NCI-H82 treated with DMSO at 0.1 percent for 48 hours (cell line): ENCODE measurements at regions not wholly inside any gene's neighbourhood (a gene's known extent, or its start where the extent isn't known, plus 50 kb on each side); places are given as distances from the start of the nearest gene placed in this dataset.
"Not testable (repeated sequence)": the region's sequence is repeated elsewhere in the genome, so short reads cannot be mapped to it uniquely, and the experiment has no call there.

Experiments used
- DNase-seq: peaks from one replicate; lab custom pipeline; 2025; ENCODE audit not compliant: unreplicated experiment; lab: John Stamatoyannopoulos, UW

- no peak for DNase-seq
Observed at GRCh38 chr6:62889240-62889639, 322.0 kb upstream of the FKBP1C start.

GRCh38 chr6:62891065-62891647 is 320.1 kb upstream of the FKBP1C start:
- no peak for DNase-seq

- DNase-seq: no peak
Observed at GRCh38 chr6:62894114-62894513, 317.2 kb upstream of the FKBP1C start.

DNA sequence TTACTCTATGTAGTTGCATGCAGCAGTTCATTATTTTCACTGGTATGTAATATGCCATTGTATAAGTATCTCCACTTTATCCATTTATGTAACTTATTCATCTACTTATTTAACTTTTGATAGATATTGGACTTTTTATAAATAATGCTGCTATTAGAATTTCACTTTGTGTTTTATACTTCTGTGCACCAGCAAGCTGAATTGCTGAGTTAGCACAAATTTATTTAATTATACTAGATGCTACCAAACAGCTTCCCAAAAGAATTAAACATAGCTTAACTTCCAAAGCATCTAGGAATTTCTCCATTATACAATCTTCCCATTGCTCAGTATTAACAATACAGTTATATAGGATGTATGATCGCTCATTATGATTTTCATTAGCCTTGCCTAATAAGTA is 308.0 kb upstream of the FKBP1C start:
- no peak for DNase-seq

- DNase-seq: no peak
Observed at GRCh38 chr6:62904687-62905086, 306.6 kb upstream of the FKBP1C start.

- DNase-seq: no peak
Observed at GRCh38 chr6:62914530-62914929, 296.7 kb upstream of the FKBP1C start.

- no peak for DNase-seq
Observed at GRCh38 chr6:62923728-62924127, 287.5 kb upstream of the FKBP1C start.

- no peak for DNase-seq
Observed at GRCh38 chr6:62940848-62941247, 270.4 kb upstream of the FKBP1C start.

GRCh38 chr6:62942000-62942399 is 269.3 kb upstream of the FKBP1C start:
- DNase-seq: no peak

DNA sequence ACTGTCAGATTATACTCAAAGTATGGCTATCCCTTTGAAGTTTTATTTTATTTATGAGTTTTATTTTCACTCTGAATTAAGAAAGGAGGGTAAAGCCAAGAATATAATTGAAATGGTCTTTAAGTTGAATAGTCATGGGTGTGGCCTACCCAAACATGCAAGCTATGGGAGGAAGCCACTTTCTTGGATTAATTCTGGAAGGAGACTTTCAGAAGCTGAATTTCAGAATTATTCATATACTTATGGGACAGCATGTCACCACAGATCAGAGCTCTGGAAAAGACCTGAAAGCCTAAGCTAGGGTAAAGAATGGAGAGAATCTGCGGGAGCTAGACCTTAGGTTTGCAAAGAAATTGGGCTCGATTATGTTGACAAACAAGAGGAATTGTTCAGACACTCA is 242.4 kb upstream of the FKBP1C start:
- DNase-seq: no peak

DNA sequence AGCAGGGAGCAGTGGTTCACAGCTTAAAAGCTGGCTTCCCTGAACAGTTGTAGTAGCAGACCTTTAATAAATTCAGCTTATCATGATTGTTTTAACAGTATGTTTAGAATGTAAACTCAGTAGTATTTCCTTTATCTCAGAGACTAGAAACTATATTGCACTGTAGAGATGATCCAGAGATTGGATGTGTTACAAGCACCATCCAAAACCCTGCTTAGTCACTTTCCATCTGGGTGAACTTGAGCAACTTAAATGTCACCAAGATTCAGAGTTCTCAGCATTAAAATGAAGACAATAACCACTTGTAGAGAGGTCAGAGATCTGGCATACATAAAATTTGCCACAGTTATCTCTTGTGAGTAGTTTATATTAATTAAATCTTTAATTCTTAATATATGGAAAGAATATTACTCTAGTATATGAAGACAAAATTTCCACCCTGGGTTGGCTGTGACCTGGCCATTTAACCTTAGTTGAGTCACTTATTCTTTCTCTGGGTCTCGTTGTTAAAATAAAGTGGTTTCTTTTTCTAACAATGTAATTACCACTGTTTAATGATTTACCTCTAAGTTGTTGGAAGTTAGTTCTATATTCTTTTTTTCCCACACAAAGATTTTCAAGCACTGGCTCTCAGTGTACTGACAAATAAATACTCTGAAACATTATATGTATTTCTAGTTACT is 239.2 kb upstream of the FKBP1C start:
- DNase-seq: no peak

- no peak for DNase-seq
Observed at GRCh38 chr6:62974452-62974851, 236.8 kb upstream of the FKBP1C start.

DNA sequence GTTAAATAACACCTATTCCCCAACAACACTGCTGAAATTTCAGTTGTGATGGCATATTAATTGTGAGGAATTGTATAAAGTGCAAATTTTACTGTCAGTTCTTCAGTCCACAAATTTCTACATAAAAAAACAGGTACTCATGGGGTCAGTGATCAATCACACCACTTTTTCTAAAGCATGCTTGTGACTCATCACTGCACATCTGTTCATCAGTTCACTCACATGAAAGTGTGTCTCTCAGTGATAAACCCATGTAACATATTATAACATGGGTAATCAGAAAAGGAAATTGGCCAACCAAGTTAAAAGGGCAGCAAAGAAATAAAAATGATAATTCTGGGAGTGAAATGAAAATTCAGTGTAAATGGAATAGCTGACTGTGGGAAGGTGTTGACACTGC is 234.7 kb upstream of the FKBP1C start:
- DNase-seq: no peak

DNA sequence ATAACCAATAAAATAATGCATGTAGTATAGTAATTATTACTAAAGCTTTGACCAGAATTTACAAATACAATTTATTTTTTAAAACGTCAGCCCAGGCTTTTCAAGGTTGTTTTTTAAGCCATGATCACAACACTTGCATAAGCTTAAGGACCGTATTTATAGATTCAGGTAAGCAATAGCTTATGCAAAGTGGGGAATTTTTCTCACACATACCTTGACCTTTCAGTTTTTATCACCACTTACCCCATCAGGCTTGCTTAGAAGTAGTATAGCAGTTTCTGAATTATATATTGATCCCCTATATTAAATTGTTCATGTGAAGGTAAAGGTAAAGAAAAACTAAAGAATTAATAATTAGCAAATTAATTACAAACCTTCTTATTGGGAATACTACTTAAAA is 232.3 kb upstream of the FKBP1C start:
- no peak for DNase-seq

GRCh38 chr6:62980093-62980492 is 231.2 kb upstream of the FKBP1C start:
- DNase-seq: no peak

DNA sequence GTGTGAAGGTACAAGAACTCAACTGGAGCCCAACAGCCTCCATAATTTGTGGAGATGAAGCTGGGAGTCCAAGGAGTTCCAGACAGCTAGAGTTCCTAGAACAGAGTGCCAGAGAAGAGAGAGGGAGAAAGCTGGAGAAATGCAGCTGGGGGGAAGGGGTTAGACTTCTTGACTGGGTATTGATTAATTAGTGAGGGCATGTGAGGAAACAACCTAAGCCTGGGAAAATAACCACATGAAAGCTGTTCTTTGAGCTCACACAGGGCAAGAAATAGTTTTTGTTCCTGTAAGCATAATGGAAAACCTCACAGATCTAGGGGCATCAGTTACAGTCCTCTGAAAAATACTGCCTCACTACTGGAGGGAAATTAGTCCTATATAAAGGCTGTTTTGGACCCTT is 230.5 kb upstream of the FKBP1C start:
- DNase-seq: no peak

DNA sequence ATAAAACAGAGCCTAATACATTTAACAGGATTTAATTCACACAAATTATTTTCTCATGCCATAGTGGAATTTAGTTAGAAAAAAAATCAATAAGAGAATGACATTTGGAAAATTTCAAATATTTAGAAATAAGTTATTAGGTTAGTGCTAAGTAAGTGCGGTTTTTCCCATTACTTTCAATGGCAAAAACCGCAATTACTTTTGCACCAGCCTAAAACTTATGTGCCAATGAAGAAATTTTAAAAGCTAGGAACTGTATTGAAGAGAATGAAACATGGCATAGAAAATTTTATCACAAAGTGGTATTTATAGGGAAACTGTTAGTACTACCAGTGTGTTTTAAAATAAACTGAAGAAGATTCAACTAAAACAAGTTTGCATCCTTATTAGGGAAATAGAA is 228.3 kb upstream of the FKBP1C start:
- DNase-seq: no peak

- not testable (repeated sequence) for DNase-seq
Observed at GRCh38 chr6:62991696-62992095, 219.6 kb upstream of the FKBP1C start.

- DNase-seq: no peak
Observed at GRCh38 chr6:62993951-62994350, 217.3 kb upstream of the FKBP1C start.

GRCh38 chr6:62998022-62998421 is 213.2 kb upstream of the FKBP1C start:
- no peak for DNase-seq

DNA sequence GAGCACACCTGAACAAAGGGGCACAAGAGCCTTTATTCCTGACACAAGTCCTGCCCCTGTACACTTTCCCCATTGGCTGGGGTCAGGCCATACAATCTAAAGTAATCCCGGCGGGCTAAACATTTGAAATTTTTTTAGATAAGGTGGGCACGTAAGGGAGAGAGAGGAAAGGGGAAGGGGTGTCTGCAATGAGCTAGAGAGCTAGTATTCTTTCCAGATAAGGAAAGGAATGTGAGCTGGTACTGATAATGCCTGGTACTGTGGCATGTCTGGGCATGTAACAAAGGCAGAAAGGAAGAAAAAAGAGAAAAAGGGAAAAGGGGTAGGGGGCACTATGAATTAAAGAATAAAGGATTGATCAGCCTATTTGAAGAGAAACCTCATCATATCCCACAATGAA is 212.0 kb upstream of the FKBP1C start:
- DNase-seq: not testable (repeated sequence)

DNA sequence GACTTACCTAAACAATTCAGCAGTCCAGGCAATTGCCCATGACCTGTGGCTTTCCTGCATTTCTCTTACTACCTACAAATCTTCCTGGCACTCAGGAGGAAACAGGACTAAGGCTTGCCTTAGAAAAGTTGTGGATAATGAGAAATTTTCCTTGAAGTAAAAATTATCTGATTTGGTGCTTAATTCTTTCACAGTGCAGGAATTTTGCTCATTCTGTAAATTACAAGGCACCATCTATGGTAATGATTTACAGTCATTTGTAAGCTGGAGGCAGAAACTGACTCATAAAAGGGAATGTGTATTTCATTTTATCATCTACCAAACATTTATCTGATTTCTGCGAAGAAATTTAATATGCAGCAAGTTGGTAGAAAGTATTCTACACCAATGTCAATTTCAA is 211.5 kb upstream of the FKBP1C start:
- no peak for DNase-seq

DNA sequence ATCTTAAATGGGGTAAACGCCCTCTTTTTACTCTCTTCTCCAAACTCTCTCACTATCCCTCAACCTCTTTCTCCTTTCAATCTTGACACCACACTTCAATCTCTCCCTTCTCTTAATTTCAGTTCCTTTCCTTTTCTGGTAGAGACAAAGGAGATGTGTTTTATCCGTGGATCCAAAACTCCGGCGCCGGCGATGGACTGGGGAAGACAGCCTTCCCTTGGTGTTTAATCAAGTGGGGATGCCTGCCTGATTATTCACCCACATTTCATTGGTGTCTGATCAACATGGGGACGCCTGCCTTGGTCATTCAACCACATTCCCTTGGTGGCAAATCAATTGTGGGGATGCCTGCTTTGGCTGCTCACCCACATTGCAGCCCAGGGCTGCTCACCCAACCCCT is 205.3 kb upstream of the FKBP1C start:
- DNase-seq: not testable (repeated sequence)
